Thyroid gland (tissue), 4 donors: ENCODE measurements at regions not wholly inside any gene's neighbourhood (a gene's known extent, or its start where the extent isn't known, plus 50 kb on each side); places are given as distances from the start of the nearest gene placed in this dataset.

ENCODE experiments used
- DNase-seq, 2 donors: peaks; one replicate each; pipeline ENCODE4 v3.0.0-alpha.2; 2019
- H3K27ac ChIP-seq, 3 donors: fragments of 200-600 bp; sonication (generic); 1 replicate in 2 of 3; 2 replicates in 1 of 3; pipeline ENCODE4 v1.5.1; 2016 to 2019; ENCODE audit warnings: mild to moderate bottlenecking in 1 of 3, moderate library complexity in 1 of 3
- H3K27me3 ChIP-seq: fragments of 200-600 bp; sonication (generic); one replicate; pipeline ENCODE4 v1.5.1; 2019
- H3K36me3 ChIP-seq, 2 donors: fragments of 200-600 bp; sonication (generic); one replicate each; pipeline ENCODE4 v1.5.1; 2016 to 2019
- H3K4me1 ChIP-seq, 2 donors: fragments of 200-600 bp; sonication (generic); one replicate each; pipeline ENCODE4 v1.5.1; 2017 to 2019
- H3K4me3 ChIP-seq, 3 donors: fragments of 200-600 bp; sonication (generic); replicated peaks in 1 of 3; 1 replicate in 2 of 3; 2 replicates in 1 of 3; pipeline ENCODE4 v1.5.1; 2016; ENCODE audit warnings: mild to moderate bottlenecking in 1 of 3
- H3K9me3 ChIP-seq: fragments of 200-600 bp; sonication (generic); one replicate; pipeline ENCODE4 v1.5.1; 2017
- CTCF ChIP-seq, 6 experiments: fragments of 200-600 bp in 3 of 6; fragments of 450-650 bp in 3 of 6; sonication (generic) in 3 of 6; IDR thresholded peaks; one replicate each; pipeline ENCODE4 v1.5.1; 2016 to 2019; ENCODE audit warnings: antibody characterized with exemption in 6 of 6, mild to moderate bottlenecking in 2 of 6, inconsistent platforms in 1 of 6, moderate library complexity in 1 of 6
- POLR2A ChIP-seq, 2 donors: fragments of 450-650 bp; IDR thresholded peaks; one replicate each; pipeline ENCODE4 v1.6.1; 2017; ENCODE audit warnings: antibody characterized with exemption in 2 of 2, mild to moderate bottlenecking in 2 of 2, moderate library complexity in 1 of 2
- WGBS, 2 donors: methylation state at CpG; one replicate each; pipeline ENCODE4 v1.1.5; 2017; 5-methylcytosine and 5-hydroxymethylcytosine counted together
- intact Hi-C: fragments of 100-400 bp; cut with DNase I; formaldehyde crosslinking; loops from one replicate; pipeline ENCODE4 v1.15.1; 2023

GRCh38 chr11:115817844-115818468 is 313.7 kb upstream of the CADM1 start:
- DNase-seq = no peak
- TF ChIP-seq POLR2A (IDR thresholded peaks at IDR 0.05) (no peak), CTCF (IDR thresholded peaks at IDR 0.05) (no peak)
- H3K4me3 ChIP-seq = no peak overlapping the region
- intact Hi-C loops = no loop called here
- no peaks in the 10 kb centered on the region for H3K9me3 ChIP-seq
- WGBS, 2 donors = 62 to 68% methylated on average over 6 of the region's 6 CpGs
- no peaks in the 10 kb centered on the region for H3K27me3 ChIP-seq
- no peaks in the 10 kb centered on the region for H3K4me1 ChIP-seq
- H3K27ac ChIP-seq = no peak overlapping the region
- H3K36me3 ChIP-seq = no peaks in the 10 kb centered on the region

- TF ChIP-seq POLR2A (IDR thresholded peaks at IDR 0.05) (no peak), CTCF (IDR thresholded peaks at IDR 0.05) (no peak)
- H3K27ac ChIP-seq = no peak overlapping the region
- no peak for DNase-seq
- H3K4me3 ChIP-seq = no peak overlapping the region
- no peaks in the 10 kb centered on the region for H3K4me1 ChIP-seq
- WGBS, 2 donors = 78 to 93% methylated on average over 3 of the region's 3 CpGs
- H3K27me3 ChIP-seq = no peaks in the 10 kb centered on the region
- intact Hi-C loops = no loop called here
- H3K9me3 ChIP-seq = no peaks in the 10 kb centered on the region
- no peaks in the 10 kb centered on the region for H3K36me3 ChIP-seq
Observed at GRCh38 chr11:115808351-115808940, 304.2 kb upstream of the CADM1 start.

- Histone ChIP-seq H3K9me3 (no peaks in the 10 kb centered on the region), H3K4me3 (no peak overlapping the region), H3K36me3 (no peaks in the 10 kb centered on the region), H3K4me1 (no peaks in the 10 kb centered on the region), H3K27me3 (no peaks in the 10 kb centered on the region), H3K27ac (no peak overlapping the region)
- intact Hi-C loops = no loop called here
- TF ChIP-seq POLR2A (IDR thresholded peaks at IDR 0.05) (no peak), CTCF (IDR thresholded peaks at IDR 0.05) (no peak)
- 90 to 93% methylated on average over 2 of the region's 2 CpGs for WGBS, 2 donors
- no peak for DNase-seq
Observed at GRCh38 chr11:115806056-115806455, 301.8 kb upstream of the CADM1 start.

- 81 to 89% methylated on average over 2 of the region's 2 CpGs for WGBS, 2 donors
- H3K36me3 ChIP-seq = no peaks in the 10 kb centered on the region
- no peak overlapping the region for H3K27ac ChIP-seq
- no peaks in the 10 kb centered on the region for H3K9me3 ChIP-seq
- no peaks in the 10 kb centered on the region for H3K4me1 ChIP-seq
- no peak for TF ChIP-seq CTCF (IDR thresholded peaks at IDR 0.05)
- TF ChIP-seq POLR2A (IDR thresholded peaks at IDR 0.05) = no peak
- DNase-seq = no peak
- H3K4me3 ChIP-seq = no peak overlapping the region
- intact Hi-C loops = no loop called here
- no peaks in the 10 kb centered on the region for H3K27me3 ChIP-seq
Observed at GRCh38 chr11:115803073-115803740, 299.0 kb upstream of the CADM1 start.

GRCh38 chr11:115802641-115803040 is 298.4 kb upstream of the CADM1 start:
- Histone ChIP-seq H3K9me3 (no peaks in the 10 kb centered on the region), H3K27me3 (no peaks in the 10 kb centered on the region), H3K4me3 (no peak overlapping the region), H3K4me1 (no peaks in the 10 kb centered on the region), H3K36me3 (no peaks in the 10 kb centered on the region), H3K27ac (no peak overlapping the region)
- TF ChIP-seq CTCF (IDR thresholded peaks at IDR 0.05) (no peak), POLR2A (IDR thresholded peaks at IDR 0.05) (no peak)
- no peak for DNase-seq
- WGBS, 2 donors = 89 to 92% methylated on average over 3 of the region's 3 CpGs
- intact Hi-C loops = no loop called here
